AG04449 (cell line): ENCODE measurements at regions not wholly inside any gene's neighbourhood (a gene's known extent, or its start where the extent isn't known, plus 50 kb on each side); places are given as distances from the start of the nearest gene placed in this dataset.

Experiments
- CTCF ChIA-PET: fragments of 350-600 bp; formaldehyde crosslinking; extraction: SDS; loops from one replicate; lab custom pipeline; 2021; ENCODE audit warnings: antibody characterized with exemption; lab: Yijun Ruan, JAX
- POLR2A ChIA-PET: fragments of 400-600, 350-600 bp; formaldehyde crosslinking; extraction: SDS; loops from one replicate; lab custom pipeline; 2020; ENCODE audit warnings: antibody characterized with exemption, inconsistent platforms; lab: Yijun Ruan, JAX
- DNase-seq: peaks from one replicate; pipeline ENCODE4 v3.0.0-alpha.2; 2010; ENCODE audit warnings: low read depth, low spot score
- H3K4me3 ChIP-seq: 2 replicates; pipeline ENCODE4 v1.5.1; 2011; ENCODE audit warnings: low read depth, mild to moderate bottlenecking, control low read depth, low read length
- CTCF ChIP-seq: IDR thresholded peaks from one replicate; pipeline ENCODE4 v1.5.1; 2011; ENCODE audit warnings: mild to moderate bottlenecking, moderate library complexity, low read length, control low read depth, inconsistent platforms; ENCODE audit not compliant: insufficient read depth; ENCODE audit errors: missing control alignments

- POLR2A ChIA-PET, result no interaction called here
- TF ChIP-seq CTCF, result no peak
- H3K4me3 ChIP-seq, result no peak overlapping the region
- no peak for DNase-seq
- CTCF ChIA-PET, result no interaction called here
Observed at GRCh38 chr13:86856991-86857390, 814.2 kb upstream of the SLITRK5 start.

- ChIA-PET POLR2A (no interaction called here), CTCF (no interaction called here)
- H3K4me3 ChIP-seq, result no peak overlapping the region
- no peak for TF ChIP-seq CTCF
- no peak for DNase-seq
Observed at GRCh38 chr13:86858216-86858615, 813.0 kb upstream of the SLITRK5 start.

- TF ChIP-seq CTCF, result no peak
- ChIA-PET CTCF (no interaction called here), POLR2A (no interaction called here)
- no peak overlapping the region for H3K4me3 ChIP-seq
- DNase-seq, result no peak
Observed at GRCh38 chr13:86862137-86862536, 809.0 kb upstream of the SLITRK5 start.

GRCh38 chr13:86864376-86864775 is 806.8 kb upstream of the SLITRK5 start:
- H3K4me3 ChIP-seq, result no peak overlapping the region
- ChIA-PET POLR2A (no interaction called here), CTCF (no interaction called here)
- DNase-seq, result no peak
- no peak for TF ChIP-seq CTCF

- CTCF ChIA-PET, result no interaction called here
- H3K4me3 ChIP-seq, result no peak overlapping the region
- POLR2A ChIA-PET, result no interaction called here
- no peak for TF ChIP-seq CTCF
- DNase-seq, result no peak
Observed at GRCh38 chr13:86870444-86870843, 800.7 kb upstream of the SLITRK5 start.

- POLR2A ChIA-PET, result no interaction called here
- no peak for DNase-seq
Observed at GRCh38 chr13:86877441-86877840, 793.7 kb upstream of the SLITRK5 start.

More at GRCh38 chr13:86877441-86877840, 793.7 kb upstream of the SLITRK5 start:
- CTCF ChIA-PET, result no interaction called here
- no peak overlapping the region for H3K4me3 ChIP-seq
- TF ChIP-seq CTCF, result no peak
